HEK293 (cell line): ENCODE measurements at regions not wholly inside any gene's neighbourhood (a gene's known extent, or its start where the extent isn't known, plus 50 kb on each side); places are given as distances from the start of the nearest gene placed in this dataset.

Experiments used
- CTCF ChIA-PET: fragments of 350-600 bp; formaldehyde crosslinking; extraction: SDS; loops from one replicate; lab custom pipeline; 2021; ENCODE audit warnings: antibody characterized with exemption; lab: Yijun Ruan, JAX
- POLR2A ChIA-PET: fragments of 300-600 bp; formaldehyde crosslinking; extraction: SDS; loops from one replicate; lab custom pipeline; 2020; ENCODE audit warnings: antibody characterized with exemption, inconsistent platforms; lab: Yijun Ruan, JAX
- H3K27ac ChIP-seq: fragments of 200-500 bp; sonication (Bioruptor generic); 2 replicates; pipeline ENCODE4 v1.5.1; 2014; ENCODE audit warnings: low read depth, low read length, control low read depth, inconsistent platforms; ENCODE audit errors: extremely low read depth
- H3K36me3 ChIP-seq, 2 experiments: fragments of 200-500 bp in 1 of 2; sonication (Bioruptor generic) in 1 of 2; 1 replicate in 1 of 2; 2 replicates in 1 of 2; pipeline ENCODE4 v1.5.1; 2014 to 2017; ENCODE audit warnings: inconsistent platforms in 2 of 2, low read length in 2 of 2; ENCODE audit not compliant: control insufficient read depth in 2 of 2, insufficient read depth in 1 of 2
- H3K4me1 ChIP-seq: fragments of 200-500 bp; sonication (Bioruptor generic); 2 replicates; pipeline ENCODE4 v1.5.1; 2014; ENCODE audit warnings: mild to moderate bottlenecking, low read length, inconsistent platforms; ENCODE audit not compliant: control insufficient read depth, insufficient read depth
- H3K4me3 ChIP-seq: 2 replicates; pipeline ENCODE4 v1.5.1; 2011; ENCODE audit warnings: low read depth, mild to moderate bottlenecking, control low read depth, low read length, moderate library complexity
- H3K9me3 ChIP-seq: fragments of 200-500 bp; sonication (Bioruptor generic); 2 replicates; pipeline ENCODE4 v1.5.1; 2014; ENCODE audit warnings: low read depth, low read length, inconsistent platforms; ENCODE audit not compliant: control insufficient read depth, insufficient read depth
- GFI1B ChIP-seq: fragments of 450-650 bp; formaldehyde crosslinking; IDR thresholded peaks from 2 replicates; pipeline ENCODE4 v1.5.1; 2016; ENCODE audit warnings: missing biosample characterization, missing genetic modification characterization
- IKZF3 ChIP-seq: fragments of 450-650 bp; IDR thresholded peaks from 2 replicates; pipeline ENCODE4 v1.5.0; 2018; ENCODE audit warnings: missing biosample characterization, mild to moderate bottlenecking, missing genetic modification characterization, moderate library complexity
- KLF8 ChIP-seq: fragments of 450-650 bp; formaldehyde crosslinking; IDR thresholded peaks from 2 replicates; pipeline ENCODE4 v1.5.1; 2016; ENCODE audit warnings: missing biosample characterization, missing genetic modification characterization
- PRDM10 ChIP-seq: fragments of 450-650 bp; formaldehyde crosslinking; IDR thresholded peaks from 2 replicates; pipeline ENCODE4 v1.5.1; 2016; ENCODE audit warnings: missing biosample characterization, missing genetic modification characterization
- RBAK ChIP-seq: fragments of 450-650 bp; formaldehyde crosslinking; IDR thresholded peaks from 2 replicates; pipeline ENCODE4 v1.5.1; 2016; ENCODE audit warnings: missing biosample characterization, missing genetic modification characterization
- SCRT1 ChIP-seq: fragments of 450-650 bp; formaldehyde crosslinking; IDR thresholded peaks from 2 replicates; pipeline ENCODE4 v1.5.1; 2016; ENCODE audit warnings: missing biosample characterization, missing genetic modification characterization, borderline replicate concordance
- ZBTB10 ChIP-seq: fragments of 450-650 bp; formaldehyde crosslinking; IDR thresholded peaks from 2 replicates; pipeline ENCODE4 v1.5.1; 2016; ENCODE audit warnings: missing biosample characterization, missing genetic modification characterization
- ZBTB8A ChIP-seq: fragments of 450-650 bp; formaldehyde crosslinking; IDR thresholded peaks from 2 replicates; pipeline ENCODE4 v1.5.1; 2016; ENCODE audit warnings: missing biosample characterization, missing genetic modification characterization
- ZIC2 ChIP-seq: fragments of 450-650 bp; formaldehyde crosslinking; IDR thresholded peaks from 2 replicates; pipeline ENCODE4 v1.5.1; 2016; ENCODE audit warnings: missing biosample characterization, missing genetic modification characterization
- ZNF114 ChIP-seq: fragments of 450-650 bp; formaldehyde crosslinking; IDR thresholded peaks from 2 replicates; pipeline ENCODE4 v1.5.0; 2017; ENCODE audit warnings: missing biosample characterization, missing genetic modification characterization
- ZNF148 ChIP-seq: fragments of 450-650 bp; formaldehyde crosslinking; IDR thresholded peaks from 2 replicates; pipeline ENCODE4 v1.5.0; 2017; ENCODE audit warnings: missing biosample characterization, missing genetic modification characterization, borderline replicate concordance
- ZNF2 ChIP-seq: fragments of 450-650 bp; formaldehyde crosslinking; IDR thresholded peaks from 2 replicates; pipeline ENCODE4 v1.5.1; 2016; ENCODE audit warnings: missing biosample characterization, missing genetic modification characterization
- ZNF530 ChIP-seq: fragments of 450-650 bp; formaldehyde crosslinking; IDR thresholded peaks from 2 replicates; pipeline ENCODE4 v1.5.1; 2016; ENCODE audit warnings: low read depth, missing biosample characterization, missing genetic modification characterization
- ZNF558 ChIP-seq: fragments of 450-650 bp; formaldehyde crosslinking; IDR thresholded peaks from 2 replicates; pipeline ENCODE4 v1.5.1; 2016; ENCODE audit warnings: missing biosample characterization, missing genetic modification characterization
- ZNF654 ChIP-seq: fragments of 450-650 bp; formaldehyde crosslinking; IDR thresholded peaks from 2 replicates; pipeline ENCODE4 v1.5.1; 2016; ENCODE audit warnings: low read depth, missing biosample characterization, missing genetic modification characterization
- ZNF704 ChIP-seq: fragments of 450-650 bp; formaldehyde crosslinking; IDR thresholded peaks from 2 replicates; pipeline ENCODE4 v1.5.1; 2016; ENCODE audit warnings: missing biosample characterization, missing genetic modification characterization
- ZNF792 ChIP-seq: fragments of 450-650 bp; formaldehyde crosslinking; IDR thresholded peaks from 2 replicates; pipeline ENCODE4 v1.5.1; 2016; ENCODE audit warnings: missing biosample characterization, missing genetic modification characterization
- TF ChIP-seq, protein P1 (sequence below): fragments of 450-650 bp; formaldehyde crosslinking; IDR thresholded peaks from 2 replicates; pipeline ENCODE4 v1.5.1; 2017; ENCODE audit warnings: missing biosample characterization, missing genetic modification characterization
- TF ChIP-seq, protein P2 (sequence below): fragments of 450-650 bp; formaldehyde crosslinking; optimal IDR thresholded peaks from 2 replicates; pipeline ENCODE3; 2016; ENCODE audit warnings: missing biosample characterization, mild to moderate bottlenecking, missing genetic modification characterization
- TF ChIP-seq, protein P3 (sequence below): fragments of 450-650 bp; IDR thresholded peaks from 2 replicates; pipeline ENCODE4 v1.5.1; 2018; ENCODE audit warnings: missing biosample characterization, mild to moderate bottlenecking, missing genetic modification characterization

- TF ChIP-seq ZNF530 = no peak
- no peak for TF ChIP-seq ZNF148 (tag by site-specific recombination)
- peak; percentile 46; the same call in 1 of the 2 replicates for TF ChIP-seq PRDM10 (tag by site-specific recombination)
- TF ChIP-seq, protein P1, sequence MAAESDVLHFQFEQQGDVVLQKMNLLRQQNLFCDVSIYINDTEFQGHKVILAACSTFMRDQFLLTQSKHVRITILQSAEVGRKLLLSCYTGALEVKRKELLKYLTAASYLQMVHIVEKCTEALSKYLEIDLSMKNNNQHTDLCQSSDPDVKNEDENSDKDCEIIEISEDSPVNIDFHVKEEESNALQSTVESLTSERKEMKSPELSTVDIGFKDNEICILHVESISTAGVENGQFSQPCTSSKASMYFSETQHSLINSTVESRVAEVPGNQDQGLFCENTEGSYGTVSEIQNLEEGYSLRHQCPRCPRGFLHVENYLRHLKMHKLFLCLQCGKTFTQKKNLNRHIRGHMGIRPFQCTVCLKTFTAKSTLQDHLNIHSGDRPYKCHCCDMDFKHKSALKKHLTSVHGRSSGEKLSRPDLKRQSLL (tag by site-specific recombination) = no peak
- TF ChIP-seq ZBTB10 (tag by site-specific recombination) = no peak
- TF ChIP-seq ZIC2 (tag by site-specific recombination) = peak; percentile 92
- no peak for TF ChIP-seq ZNF2 (tag by site-specific recombination)
- TF ChIP-seq, all 188 proteins: peak for 2
Measured at GRCh38 chr7:25517906-25518305, 289.6 kb upstream of the NPVF start.

GRCh38 chr7:25520017-25520416 is 291.7 kb upstream of the NPVF start:
- ChIA-PET POLR2A (no interaction called here), CTCF (interaction anchor here (1.1 kb wide), 1 partner anchor 48 kb away, joined by 3 read pairs; no protein-coding TSS in a partner anchor)
- Histone ChIP-seq H3K36me3 (no peaks in the 10 kb centered on the region), H3K4me1 (0 out of 2 replicates have a peak, but pooled peaks cover 2% of the 10 kb centered on the region), H3K27ac (no peak overlapping the region), H3K9me3 (no peaks in the 10 kb centered on the region), H3K4me3 (no peak overlapping the region)
- TF ChIP-seq RBAK (no peak), ZNF654 (tag by site-specific recombination) (no peak), ZNF792 (no peak), ZNF704 (tag by site-specific recombination) (no peak), GFI1B (tag by site-specific recombination) (no peak), IKZF3 (no peak), ZNF558 (tag by site-specific recombination) (no peak), ZBTB8A (tag by site-specific recombination) (no peak), KLF8 (tag by site-specific recombination) (no peak), ZNF114 (tag by site-specific recombination) (no peak), SCRT1 (tag by site-specific recombination) (no peak)
- TF ChIP-seq, protein P2, sequence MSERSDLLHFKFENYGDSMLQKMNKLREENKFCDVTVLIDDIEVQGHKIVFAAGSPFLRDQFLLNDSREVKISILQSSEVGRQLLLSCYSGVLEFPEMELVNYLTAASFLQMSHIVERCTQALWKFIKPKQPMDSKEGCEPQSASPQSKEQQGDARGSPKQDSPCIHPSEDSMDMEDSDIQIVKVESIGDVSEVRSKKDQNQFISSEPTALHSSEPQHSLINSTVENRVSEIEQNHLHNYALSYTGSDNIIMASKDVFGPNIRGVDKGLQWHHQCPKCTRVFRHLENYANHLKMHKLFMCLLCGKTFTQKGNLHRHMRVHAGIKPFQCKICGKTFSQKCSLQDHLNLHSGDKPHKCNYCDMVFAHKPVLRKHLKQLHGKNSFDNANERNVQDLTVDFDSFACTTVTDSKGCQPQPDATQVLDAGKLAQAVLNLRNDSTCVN (tag by site-specific recombination) = no peak
- TF ChIP-seq, protein P3, sequence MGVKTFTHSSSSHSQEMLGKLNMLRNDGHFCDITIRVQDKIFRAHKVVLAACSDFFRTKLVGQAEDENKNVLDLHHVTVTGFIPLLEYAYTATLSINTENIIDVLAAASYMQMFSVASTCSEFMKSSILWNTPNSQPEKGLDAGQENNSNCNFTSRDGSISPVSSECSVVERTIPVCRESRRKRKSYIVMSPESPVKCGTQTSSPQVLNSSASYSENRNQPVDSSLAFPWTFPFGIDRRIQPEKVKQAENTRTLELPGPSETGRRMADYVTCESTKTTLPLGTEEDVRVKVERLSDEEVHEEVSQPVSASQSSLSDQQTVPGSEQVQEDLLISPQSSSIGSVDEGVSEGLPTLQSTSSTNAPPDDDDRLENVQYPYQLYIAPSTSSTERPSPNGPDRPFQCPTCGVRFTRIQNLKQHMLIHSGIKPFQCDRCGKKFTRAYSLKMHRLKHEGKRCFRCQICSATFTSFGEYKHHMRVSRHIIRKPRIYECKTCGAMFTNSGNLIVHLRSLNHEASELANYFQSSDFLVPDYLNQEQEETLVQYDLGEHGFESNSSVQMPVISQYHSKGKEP = no peak

More at GRCh38 chr7:25517906-25518305, 289.6 kb upstream of the NPVF start:
- H3K36me3 ChIP-seq = no peaks in the 10 kb centered on the region
- H3K4me3 ChIP-seq = no peak overlapping the region
- no peaks in the 10 kb centered on the region for H3K9me3 ChIP-seq
- POLR2A ChIA-PET = no interaction called here
- no peak overlapping the region for H3K27ac ChIP-seq
- 0 out of 2 replicates have a peak, but pooled peaks cover 2% of the 10 kb centered on the region for H3K4me1 ChIP-seq
- CTCF ChIA-PET = interaction anchor here (1.2 kb wide), 1 partner anchor 48 kb away, joined by 4 read pairs; no protein-coding TSS in a partner anchor
